ENCODE measurements at regions not wholly inside any gene's neighbourhood (a gene's known extent, or its start where the extent isn't known, plus 50 kb on each side); places are given as distances from the start of the nearest gene placed in this dataset.
"Not testable (repeated sequence)": the region's sequence is repeated elsewhere in the genome, so short reads cannot be mapped to it uniquely, and the experiment has no call there.

- no peak for DNase-seq
Observed at GRCh38 chr9:75289332-75289731, 201.0 kb downstream of the OSTF1 start.

GRCh38 chr9:75299324-75299723 is 211.0 kb downstream of the OSTF1 start:
- no peak for DNase-seq

GRCh38 chr9:75333624-75334023 is 245.3 kb downstream of the OSTF1 start:
- DNase-seq = no peak

GRCh38 chr9:75358846-75359245 is 270.5 kb downstream of the OSTF1 start:
- no peak for DNase-seq

- DNase-seq = no peak
Observed at GRCh38 chr9:75359638-75360037, 271.3 kb downstream of the OSTF1 start.

GRCh38 chr9:75360252-75360651 is 271.9 kb downstream of the OSTF1 start:
- DNase-seq = no peak

GRCh38 chr9:75362446-75362845 is 274.1 kb downstream of the OSTF1 start:
- DNase-seq = not testable (repeated sequence)

- DNase-seq = no peak
Observed at GRCh38 chr9:75365196-75365595, 276.9 kb downstream of the OSTF1 start.

- DNase-seq = no peak
Observed at GRCh38 chr9:75369989-75370388, 281.7 kb downstream of the OSTF1 start.

- DNase-seq = no peak
Observed at GRCh38 chr9:75372499-75373268, 284.4 kb downstream of the OSTF1 start.

- no peak for DNase-seq
Observed at GRCh38 chr9:75376680-75377254, 288.5 kb downstream of the OSTF1 start.

- DNase-seq = no peak
Observed at GRCh38 chr9:75378036-75378435, 289.7 kb downstream of the OSTF1 start.

- DNase-seq = no peak
Observed at GRCh38 chr9:75378926-75379325, 290.6 kb downstream of the OSTF1 start.

- DNase-seq = no peak
Observed at GRCh38 chr9:75382126-75382525, 293.8 kb downstream of the OSTF1 start.

- not testable (repeated sequence) for DNase-seq
Observed at GRCh38 chr9:75383420-75384034, 295.2 kb downstream of the OSTF1 start.

GRCh38 chr9:75385236-75385635 is 296.9 kb downstream of the OSTF1 start:
- no peak for DNase-seq

- DNase-seq = no peak
Observed at GRCh38 chr9:75389101-75389500, 300.8 kb downstream of the OSTF1 start.

GRCh38 chr9:75390951-75391350 is 302.6 kb downstream of the OSTF1 start:
- no peak for DNase-seq

- DNase-seq = no peak
Observed at GRCh38 chr9:75391497-75391896, 303.2 kb downstream of the OSTF1 start.

- DNase-seq = no peak
Observed at GRCh38 chr9:75395336-75395735, 307.0 kb downstream of the OSTF1 start.

- DNase-seq = no peak
Observed at GRCh38 chr9:75397836-75398235, 309.5 kb downstream of the OSTF1 start.

GRCh38 chr9:75408391-75408790 is 320.1 kb downstream of the OSTF1 start:
- no peak for DNase-seq

- DNase-seq = no peak
Observed at GRCh38 chr9:75410405-75410804, 322.1 kb downstream of the OSTF1 start.
